Eye (tissue), 1 donor: ENCODE measurements at regions not wholly inside any gene's neighbourhood (a gene's known extent, or its start where the extent isn't known, plus 50 kb on each side); places are given as distances from the start of the nearest gene placed in this dataset.
"Not testable (repeated sequence)": the region's sequence is repeated elsewhere in the genome, so short reads cannot be mapped to it uniquely, and the experiment has no call there.

ENCODE experiments used
- DNase-seq: peaks from one replicate; pipeline ENCODE4 v3.0.0-alpha.2; 2015

DNA sequence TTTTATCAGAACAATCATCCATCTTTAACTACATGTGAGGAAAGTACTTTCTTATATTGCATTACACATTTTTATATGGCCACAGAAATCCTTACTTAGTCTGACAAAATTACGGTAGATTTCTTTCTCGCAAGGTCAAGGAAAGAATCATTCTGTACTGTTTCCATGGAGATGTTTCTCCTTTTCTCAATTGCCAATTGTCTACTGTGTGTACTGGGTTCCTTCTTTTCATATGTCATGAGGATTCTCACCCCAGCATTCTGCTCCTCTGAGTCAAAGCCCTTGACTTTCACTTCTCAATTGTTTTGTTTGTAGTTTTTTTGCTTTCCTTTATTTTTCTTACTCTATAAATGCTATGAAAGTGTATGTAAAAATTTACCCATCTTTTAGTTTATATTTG is 99.3 kb upstream of the AGAP9 start:
- not testable (repeated sequence) for DNase-seq

DNA sequence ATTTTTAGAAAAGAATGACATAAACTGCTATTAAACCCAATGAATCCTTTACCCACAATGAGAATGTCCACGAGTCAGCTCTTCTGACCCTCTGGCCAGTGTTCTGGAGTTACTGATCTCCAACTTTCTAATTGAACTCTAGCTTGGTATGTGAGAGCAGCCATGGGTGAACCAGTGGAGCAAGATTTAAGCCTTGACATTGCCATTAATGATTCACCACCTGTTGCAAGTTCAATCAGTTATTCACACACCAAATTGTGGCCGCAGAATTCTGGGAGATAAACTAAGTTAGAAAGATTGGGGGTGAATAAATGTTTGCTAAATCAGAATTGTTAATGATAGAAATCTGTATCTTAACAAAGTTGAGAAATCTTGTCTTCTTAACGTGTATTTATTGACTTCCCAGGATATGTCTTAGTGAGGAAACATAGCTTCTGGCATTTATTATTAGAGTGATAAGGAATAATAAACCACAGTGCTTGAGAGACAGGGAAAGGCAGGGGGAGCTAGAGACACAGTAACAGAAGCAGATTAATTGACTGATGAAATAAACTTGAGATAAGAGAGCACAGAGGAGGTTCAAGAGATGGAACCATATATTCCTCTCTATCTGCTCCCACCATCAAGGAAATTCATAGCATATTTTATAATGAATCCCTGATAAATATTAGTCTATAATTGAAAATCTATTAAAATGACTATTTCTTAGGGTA is 96.0 kb upstream of the AGAP9 start:
- not testable (repeated sequence) for DNase-seq

DNA sequence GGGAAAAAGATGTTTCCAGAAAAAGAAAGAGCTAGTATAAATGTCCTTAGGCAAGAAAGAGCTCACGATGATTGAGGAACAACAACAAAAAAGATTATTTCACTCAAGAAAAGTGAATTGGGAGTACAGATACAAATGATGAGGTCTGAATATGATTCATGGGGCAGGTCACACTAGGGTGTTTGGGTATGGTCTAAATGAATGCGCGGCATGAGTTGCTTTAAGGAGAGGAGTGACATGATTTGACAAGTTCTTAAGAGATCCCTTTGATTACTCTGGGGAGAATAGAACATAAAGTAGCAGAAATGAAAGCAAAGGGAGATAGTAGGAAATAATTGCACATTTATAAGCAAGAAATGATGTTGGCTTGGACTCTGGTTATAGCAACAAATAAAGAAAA is 85.9 kb upstream of the AGAP9 start:
- not testable (repeated sequence) for DNase-seq

DNA sequence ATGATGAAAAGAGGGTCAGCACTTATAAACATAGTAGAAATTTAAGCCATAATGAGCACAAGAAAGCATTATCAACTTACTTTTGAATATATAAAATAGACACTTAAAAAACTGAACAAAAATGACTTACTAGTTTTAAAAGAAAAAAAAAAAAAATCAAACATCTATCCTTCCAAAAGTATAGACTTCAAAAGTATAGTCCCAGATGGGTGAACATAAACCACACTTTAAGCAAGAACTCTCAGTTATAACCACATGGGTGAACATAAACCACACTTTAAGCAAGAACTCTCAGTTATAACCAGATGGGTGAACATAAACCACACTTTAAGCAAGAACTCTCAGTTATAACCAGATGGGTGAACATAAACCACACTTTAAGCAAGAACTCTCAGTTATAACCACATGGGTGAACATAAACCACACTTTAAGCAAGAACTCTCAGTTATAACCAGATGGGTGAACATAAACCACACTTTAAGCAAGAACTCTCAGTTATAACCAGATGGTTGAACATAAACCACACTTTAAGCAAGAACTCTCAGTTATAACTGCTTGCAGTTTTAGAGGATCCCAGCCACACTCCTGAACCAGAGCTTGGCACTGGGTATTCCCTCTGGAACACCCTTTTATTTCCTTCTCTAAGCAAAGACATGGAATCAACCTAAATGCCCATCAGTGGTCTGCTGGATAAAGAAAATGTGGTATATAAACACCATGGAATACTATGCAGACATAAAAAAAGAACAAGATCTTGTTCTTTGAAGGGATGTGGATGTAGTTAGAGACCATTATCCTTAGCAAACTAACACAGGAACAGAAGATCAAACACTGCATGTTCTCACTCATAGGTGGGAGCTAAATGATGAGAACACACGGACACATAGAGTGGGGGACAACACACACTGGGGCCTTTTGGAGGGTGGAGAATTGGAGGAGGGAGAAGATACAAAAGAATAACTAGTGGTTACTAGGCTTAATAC is 82.6 kb upstream of the AGAP9 start:
- not testable (repeated sequence) for DNase-seq

DNA sequence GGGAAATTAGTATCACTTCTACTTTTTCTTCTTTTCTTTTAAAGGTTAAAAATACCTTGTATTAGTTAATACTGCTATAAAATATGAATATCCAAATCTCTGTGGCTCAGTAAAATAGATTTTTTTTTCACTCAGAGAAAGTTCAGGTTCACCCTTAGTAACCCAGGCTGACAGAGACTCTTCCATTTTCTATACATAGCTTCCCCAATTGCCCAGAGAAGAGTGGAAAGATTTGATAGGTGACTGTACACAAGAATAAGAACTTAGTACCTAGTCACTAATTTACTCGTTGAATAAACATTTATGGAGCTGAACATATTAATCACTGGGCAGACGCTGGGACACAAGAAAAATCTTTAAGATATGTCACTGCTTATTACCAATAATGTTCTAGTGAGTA is 77.2 kb upstream of the AGAP9 start:
- DNase-seq, result not testable (repeated sequence)

DNA sequence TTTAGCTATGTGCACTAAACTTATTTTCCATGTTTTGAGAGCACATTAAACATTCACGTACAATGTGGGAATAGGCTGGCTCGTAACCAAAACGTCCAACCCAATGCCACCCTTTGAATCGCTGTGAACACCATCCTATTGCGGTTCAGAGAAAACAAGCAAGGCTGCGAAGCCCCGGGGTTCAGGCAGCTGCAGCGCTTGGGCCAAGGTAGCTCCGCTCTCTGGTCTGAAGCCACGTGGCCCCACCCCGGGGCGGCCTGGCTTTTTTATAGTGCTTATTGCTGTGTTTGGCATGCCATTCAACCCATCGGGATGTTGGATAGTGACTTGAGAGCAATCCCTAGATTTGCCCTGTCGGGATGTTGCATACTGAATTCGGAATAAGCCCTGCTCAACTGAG is 76.7 kb upstream of the AGAP9 start:
- not testable (repeated sequence) for DNase-seq

DNA sequence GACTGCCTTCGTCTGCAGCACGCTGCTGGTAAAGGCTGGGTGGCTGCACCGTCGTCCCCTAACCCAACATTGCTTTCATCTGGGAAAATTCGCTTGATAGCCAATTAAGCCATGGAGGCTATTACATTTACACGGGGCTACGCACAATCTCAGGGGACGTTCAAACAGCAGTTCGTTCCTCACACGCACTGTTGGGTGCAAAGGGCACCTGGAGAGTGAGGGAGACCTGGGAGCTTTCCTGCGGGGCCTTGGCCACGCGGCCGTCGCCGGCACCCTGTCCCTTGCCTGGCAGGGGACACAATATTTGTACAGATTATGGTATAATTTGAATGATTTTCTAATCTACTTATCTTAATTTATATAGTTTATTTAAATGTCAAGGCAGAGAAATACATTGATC is 76.2 kb upstream of the AGAP9 start:
- DNase-seq, result peak; percentile 4

DNA sequence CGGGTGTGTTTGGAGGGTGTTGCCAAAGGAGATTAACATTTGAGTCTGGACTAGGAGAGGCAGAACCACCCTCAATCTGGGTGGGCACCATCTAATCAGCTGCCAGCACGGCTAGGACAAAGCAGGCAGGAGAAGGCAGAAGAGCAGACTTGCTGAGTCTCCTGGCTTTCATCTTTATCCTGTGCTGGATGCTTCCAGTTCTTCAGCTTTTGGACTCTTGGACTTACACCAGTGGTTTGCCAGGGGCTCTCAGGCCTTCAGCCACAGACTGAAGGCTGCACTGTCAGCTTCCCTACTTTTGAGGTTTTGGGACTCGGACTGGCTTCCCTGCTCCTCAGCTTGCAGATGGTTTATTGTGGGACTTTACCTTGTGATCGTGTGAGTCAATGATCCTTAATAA is 70.4 kb upstream of the AGAP9 start:
- not testable (repeated sequence) for DNase-seq

DNA sequence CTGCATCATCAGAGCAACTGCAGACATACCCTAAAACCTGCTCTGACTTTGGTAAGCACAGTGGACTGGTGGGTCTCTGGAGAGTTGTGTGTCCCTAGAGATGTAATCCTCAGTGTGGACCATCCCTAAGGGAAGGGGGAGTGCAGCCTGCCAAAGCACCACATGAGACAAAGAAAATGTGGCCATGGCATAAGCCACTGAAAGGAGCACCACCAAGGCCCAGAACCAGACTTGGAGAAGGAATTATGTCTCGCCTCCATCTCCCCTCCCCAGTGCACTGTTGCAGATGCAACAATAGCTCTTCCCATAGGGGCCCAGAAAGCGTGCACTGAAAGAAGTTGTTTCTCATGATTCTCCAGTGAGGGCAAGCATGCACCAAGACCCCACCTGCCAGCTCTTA is 69.7 kb upstream of the AGAP9 start:
- not testable (repeated sequence) for DNase-seq

DNA sequence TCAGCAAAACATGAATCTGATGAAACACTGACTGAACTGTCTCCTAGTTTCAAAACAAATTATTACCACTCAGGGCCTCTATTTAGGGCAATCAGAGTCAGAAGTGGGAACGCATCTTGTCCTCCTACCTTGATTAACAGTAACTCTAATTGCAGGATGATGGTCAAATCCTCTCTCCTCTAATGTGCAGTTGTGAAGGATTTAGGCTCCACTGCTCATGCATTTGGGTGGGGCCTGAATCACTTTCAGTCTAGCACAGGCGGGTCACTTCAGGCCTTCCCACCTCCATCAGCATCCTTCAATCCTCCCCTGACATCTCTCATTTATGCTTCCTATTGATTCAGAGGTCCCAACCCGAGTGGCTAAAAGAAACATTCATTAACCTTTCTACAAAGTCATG is 67.5 kb upstream of the AGAP9 start:
- DNase-seq, result not testable (repeated sequence)

DNA sequence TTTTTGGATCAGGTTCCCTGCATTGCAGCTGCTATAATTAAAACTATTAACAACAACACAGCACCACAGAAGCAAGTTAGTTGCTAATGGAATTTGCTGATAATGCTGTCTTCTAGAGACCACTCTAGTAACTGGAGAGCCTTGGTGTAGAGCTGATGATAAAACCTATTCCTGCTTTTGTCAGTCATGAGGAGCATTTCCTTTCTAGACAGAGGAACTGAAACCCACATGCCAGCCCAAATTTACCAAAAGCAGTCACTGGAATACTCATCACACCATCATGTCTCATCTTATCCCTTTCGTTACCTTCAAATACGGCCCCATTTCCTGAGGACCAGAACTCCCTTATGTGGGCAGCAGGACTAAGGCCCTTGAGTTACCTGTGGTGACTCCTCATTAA is 67.1 kb upstream of the AGAP9 start:
- not testable (repeated sequence) for DNase-seq

DNA sequence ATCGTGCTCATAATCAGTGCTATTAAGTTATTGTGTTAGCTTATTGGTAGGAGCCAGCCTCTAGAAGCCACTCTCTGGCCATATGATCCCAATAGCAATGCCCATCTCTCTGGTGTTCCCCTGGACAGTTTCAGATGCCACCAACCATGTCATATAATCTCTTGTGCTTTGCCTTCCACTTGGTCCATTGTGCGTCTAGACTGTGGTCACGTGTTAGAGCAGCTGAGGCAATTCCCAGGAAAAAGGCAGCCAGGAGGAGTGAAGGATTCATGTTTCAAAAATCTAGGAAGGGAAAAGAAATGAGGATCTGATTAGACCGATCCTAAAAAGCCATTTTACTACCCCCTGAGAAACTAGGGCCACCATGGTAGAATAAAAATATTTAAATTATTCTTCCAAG is 58.6 kb upstream of the AGAP9 start:
- DNase-seq, result not testable (repeated sequence)

DNA sequence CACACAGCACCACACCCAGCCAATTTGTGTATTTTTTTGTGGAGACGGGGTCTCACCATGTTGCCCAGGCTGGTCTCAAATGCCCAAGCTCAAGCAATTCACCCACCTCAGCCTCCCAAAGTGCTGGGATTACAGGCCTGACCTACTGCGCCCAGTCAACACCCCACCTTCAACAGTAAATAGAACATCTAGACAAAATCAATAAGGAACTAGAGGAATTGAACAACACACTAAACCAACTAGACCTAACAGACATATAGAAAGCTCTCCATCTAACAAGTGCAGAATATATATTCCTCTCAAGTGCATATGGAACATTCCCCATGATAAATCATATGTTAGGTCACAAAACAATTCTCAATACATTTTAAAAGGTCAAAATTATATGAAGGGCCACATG is 56.6 kb upstream of the AGAP9 start:
- not testable (repeated sequence) for DNase-seq

DNA sequence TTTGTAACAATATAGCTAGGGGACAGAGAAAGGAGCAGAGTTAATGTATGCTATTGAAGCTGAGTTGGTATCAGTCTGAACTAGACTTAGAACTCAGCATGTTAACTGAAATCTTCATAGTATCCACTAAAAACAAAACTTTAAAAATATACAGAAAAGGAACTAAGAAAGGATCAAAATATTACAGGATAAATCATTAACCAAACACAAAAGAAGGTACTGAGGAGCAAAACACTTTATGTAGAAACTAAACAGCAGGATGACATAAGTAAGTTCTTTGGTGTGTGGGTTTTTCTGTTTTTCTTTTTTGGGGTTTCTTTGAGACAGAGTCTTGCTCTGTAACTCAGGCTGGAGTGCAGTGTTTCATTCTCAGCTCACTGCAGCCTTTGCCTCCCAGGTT is 55.1 kb upstream of the AGAP9 start:
- DNase-seq, result not testable (repeated sequence)
